Renal cortex interstitium (tissue), 11 donors: ENCODE measurements at regions not wholly inside any gene's neighbourhood (a gene's known extent, or its start where the extent isn't known, plus 50 kb on each side); places are given as distances from the start of the nearest gene placed in this dataset.
A peak's percentile ranks its signal among the peaks of the same experiment; 100 is the strongest.
"Not testable (repeated sequence)": the region's sequence is repeated elsewhere in the genome, so short reads cannot be mapped to it uniquely, and the experiment has no call there.

Experiments used
- DNase-seq, 11 donors: peaks; one replicate each; pipeline ENCODE4 v3.0.0-alpha.2; 2013; ENCODE audit warnings: low read depth in 9 of 11, low spot score in 4 of 11; ENCODE audit errors: extremely low read depth in 1 of 11

DNA sequence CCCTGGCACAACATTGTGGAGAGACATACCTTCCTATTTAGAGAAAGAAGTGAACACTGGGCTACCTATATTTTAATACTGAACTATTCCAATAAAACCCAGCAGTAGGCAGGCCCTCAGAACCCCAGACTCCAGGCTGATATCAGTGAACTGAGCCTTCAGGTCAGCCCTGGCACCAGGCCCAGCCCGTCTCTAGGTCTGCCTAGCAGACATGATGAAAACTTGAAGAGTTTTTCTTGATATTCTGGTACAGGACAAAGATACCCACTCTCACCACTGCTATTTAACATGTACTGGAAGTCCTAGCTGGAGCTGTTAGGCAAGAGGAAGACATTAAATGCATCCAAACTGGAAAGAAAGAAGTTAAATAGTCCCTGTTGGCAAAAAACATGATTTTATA, 396.6 kb upstream of the SPRY2 start:
- no peak for DNase-seq

DNA sequence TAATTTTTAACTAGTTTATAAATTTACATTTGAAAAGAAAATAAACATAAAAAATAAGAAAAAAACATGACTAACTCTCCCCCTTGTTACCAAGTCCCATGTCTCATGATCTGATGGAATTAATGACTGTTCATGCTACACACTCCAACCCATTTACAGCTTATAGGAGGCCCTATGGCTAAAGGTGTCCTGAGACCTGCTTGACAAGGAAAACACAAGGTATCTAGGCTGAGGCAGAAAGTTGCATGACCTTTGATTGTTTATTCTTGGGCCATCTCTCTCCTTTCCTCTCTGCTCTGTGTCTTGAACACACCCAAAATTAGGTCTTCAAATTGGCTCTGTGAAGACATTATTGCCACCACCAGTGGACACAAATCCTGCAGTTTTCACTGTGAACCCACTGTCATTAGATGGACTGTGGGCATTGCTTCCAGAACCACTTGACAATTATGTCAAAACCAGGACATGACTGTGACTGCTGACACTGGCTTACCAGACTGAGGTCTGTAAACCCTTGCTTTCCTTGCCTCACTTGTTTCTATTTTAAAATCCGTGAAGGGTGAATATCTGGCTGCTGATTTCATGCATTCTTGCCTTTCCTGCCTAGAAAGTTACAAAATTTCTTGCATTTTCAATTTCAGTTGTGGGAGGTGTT, 386.5 kb upstream of the SPRY2 start:
- DNase-seq = no peak

DNA sequence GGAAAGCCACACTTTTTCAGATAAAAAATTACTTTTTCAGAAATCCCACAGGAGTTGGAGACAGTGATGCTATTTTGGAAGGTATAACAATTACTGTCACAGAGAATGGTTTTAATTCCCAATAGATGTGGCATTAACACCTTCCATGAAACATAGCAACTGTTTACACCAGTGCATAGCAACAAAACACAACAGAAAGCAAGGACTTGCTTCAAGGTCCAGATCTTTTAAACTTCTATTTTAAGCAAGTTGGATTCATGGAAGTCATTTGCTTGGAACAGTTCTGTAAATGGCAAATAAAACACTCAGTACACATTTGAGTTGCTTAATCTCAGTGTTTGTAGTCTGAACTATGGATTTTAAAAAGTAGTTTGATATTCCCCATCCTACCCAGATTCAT, 385.9 kb upstream of the SPRY2 start:
- DNase-seq = no peak

DNA sequence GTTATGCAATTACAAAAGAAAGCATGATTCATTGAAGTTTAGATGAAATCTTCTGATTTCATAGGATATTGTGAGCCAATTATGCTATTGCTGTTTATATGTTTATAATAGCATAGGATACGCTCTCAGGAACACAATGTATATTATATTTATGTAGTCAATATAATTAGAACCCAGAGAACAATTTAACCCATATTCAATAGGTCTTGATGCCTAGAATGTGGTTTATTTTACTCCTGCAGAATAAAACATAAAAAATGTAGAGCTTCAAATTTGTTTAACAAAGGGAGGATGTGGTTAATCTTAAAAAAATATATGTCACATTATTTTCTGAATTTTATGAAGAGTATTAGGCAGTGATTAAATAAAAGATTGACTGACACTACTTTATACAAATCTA, 380.8 kb upstream of the SPRY2 start:
- DNase-seq = no peak

DNA sequence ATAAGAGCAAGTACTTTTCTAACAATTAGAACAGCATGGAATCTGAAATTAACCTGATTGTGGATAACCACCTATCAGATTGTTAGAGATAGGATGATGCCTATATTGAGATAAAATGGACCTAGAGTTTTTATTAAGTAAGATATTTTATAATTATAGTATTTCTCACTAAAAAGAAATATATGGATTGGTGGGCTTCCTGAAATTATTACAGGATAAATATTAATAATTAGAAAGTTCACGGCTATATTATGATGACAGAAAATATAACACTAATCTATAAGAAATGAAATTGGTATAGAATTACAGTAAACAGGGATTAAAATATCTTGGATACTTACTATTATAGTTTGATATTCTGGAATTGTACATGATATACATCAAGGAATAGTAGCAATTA, 378.0 kb upstream of the SPRY2 start:
- no peak for DNase-seq

DNA sequence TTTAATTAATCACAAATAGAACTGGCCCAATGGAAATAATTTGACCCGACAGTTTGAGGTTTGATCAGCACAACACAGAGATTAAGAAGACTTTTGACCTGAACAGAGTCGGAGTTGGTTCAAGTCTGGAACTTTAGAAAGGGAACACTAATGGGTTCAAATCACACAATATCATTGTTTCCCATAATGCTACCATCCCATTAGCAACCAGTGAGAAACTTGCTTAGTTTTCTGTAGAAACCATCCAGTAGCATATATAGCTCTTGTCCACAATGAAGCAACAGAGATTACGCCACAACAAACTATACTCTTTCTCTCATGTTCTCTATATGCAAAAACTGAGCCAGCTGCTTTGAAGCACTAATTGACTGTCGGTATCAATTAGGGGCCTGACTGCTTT, 376.9 kb upstream of the SPRY2 start:
- no peak for DNase-seq

DNA sequence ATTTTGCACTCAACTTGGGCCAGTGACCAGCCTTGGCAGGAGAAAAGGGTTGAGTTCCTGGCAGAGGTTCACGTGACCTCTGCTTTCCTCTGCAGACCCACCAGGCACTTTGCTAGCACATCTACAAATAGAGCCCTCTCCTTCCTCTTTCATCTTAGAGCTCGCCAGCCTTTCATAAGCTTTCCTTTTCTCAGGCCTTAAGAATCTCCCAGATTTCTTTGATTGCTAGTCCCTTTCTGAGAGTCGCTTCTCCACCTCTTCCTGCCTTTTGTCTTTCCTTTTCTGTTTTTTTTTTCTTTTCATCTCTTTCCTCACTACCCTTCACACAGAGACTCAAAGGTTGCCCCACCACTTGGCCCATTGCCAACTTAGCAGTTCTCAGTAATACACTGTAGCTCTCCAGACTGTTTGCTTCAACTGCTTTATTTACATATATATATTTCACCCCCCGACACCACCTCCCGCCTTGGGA, 375.7 kb upstream of the SPRY2 start:
- peak in 8 of 11 donors; percentile 1 to 54 (median 15) for DNase-seq

DNA sequence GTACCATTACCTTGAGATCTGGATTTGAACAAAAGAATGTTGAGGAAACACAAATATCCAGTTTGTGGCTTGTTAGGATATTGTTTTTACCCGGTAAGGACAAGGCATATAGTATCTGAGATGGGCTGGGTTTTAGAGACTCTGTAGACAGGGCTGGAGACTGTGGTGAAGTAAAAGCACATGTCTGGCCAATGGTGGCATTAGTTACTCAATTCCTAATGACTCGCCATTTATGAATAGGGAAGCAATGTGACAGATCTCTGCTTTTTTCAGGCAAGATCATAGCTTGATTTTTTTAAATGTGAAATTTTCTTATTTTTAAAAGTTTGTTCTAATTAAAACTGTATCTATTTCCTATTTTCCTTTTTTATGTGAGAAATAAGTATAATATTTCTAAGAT, 371.1 kb upstream of the SPRY2 start:
- no peak for DNase-seq

DNA sequence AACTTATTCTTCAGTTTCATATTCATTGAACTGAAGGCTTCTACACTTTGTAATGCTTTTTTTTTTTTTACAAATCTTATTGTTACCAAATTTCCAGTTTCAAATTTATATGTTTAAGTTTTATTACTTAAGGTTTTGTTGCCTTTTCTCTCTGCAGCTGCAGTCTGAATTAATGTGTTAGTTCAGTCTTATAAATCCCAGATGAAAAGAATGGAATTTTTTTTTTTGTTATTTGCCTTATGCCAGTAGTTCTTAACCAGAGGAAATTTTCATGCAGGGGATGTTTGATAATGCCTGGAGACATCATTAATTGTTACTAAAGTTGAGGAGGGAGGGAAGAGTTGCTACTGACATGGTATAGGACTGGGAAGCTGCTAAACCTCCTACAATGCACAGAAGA, 367.9 kb upstream of the SPRY2 start:
- DNase-seq = no peak

DNA sequence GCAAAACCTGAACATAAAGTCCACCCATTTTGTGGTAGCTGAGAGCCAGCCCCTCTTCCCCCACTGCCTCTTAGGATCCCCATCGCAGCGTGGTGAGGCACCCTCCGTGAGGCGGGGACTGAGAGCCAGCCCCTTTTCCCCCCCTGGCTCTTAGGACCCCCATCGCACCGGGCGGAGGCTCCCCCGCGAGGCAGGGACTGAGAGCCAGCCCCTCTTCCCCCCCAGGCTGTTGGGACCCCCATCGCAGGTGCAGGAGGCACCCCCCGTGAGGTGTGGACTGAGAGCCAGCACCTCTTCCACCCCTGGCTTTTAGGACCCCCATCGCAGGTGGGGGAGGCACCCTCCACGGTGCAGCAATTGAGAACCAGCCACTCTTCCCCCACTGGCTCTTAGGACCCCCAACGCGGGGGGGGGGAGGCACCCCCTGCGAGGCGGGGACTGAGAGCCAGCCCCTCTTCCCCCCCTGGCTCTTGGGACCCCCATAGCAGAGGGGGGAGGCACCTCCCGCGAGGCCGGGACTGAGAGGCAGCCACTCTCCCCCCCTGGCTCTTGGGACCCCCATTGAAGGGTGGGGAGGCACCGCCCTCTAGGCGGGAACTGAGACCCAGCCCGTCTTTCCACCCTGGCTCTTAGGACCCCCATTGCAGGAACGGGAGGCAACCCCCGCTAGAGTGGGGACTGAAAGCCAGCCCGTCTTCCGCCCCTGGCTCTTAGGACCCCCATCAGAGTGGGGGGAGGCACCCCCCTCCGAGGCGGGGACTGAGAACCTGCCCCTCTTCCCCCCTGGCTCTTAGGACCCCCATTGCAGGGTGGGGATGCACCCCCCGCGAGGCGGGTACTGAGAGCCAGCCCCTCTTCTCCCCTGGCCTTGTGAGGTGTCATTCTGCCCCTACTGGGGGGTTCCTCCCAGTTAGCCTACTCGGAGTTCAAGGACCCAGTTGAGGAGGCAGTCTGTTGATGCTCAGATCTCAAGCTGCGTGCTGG, 366.4 kb upstream of the SPRY2 start:
- no peak for DNase-seq

DNA sequence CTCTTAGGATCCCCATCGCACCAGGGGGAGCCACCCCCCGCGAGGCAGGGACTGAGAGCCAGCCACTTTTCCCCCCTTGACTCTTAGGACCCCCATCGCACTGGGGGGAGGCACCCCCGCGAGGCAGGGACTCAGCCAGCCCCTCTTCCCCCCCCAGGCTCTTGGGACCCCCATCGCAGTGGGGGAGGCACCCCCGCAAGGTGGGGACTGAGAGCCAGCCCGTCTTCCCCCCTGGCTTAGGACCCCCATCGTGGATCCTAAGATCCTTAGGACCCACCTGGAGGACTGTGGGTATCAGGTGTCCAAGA, 365.2 kb upstream of the SPRY2 start:
- DNase-seq = no peak

DNA sequence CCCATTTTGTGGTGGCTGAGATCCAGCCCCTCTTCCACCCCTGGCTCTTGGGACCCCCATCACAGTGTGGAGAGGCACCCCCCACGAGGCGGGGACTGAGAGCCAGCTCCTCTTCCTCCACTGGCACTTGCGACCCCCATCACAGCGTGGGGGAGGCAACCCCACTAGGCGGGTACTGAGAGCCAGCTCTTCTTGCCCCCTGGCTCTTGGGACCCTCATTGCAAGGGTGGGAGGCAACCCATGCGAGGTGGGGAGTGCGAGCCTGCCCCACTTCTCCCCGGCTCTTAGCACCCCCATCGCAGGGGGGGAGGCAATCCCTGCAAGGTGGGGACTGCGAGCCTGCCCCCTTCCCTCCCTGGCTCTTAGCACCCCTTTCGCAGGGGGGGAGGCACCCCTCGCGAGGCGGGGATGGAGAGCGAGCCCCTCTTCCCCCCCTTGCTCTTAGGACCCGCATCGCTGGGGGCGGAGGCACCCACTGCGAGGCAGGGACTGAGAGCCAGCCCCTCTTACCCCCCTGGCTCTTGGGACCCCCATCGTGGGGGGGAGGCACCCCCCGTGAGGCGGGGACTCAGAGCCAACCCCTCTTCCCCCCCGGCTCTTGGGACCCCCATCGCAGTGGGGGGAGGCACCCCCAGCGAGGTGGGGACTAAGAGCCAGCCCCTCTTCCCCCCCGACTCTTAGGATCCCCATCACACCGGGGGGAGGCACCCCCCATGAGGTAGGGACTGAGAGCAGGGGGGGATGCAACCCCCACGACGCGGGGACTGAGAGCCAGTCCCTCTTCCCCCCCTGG, 364.6 kb upstream of the SPRY2 start:
- no peak for DNase-seq

DNA sequence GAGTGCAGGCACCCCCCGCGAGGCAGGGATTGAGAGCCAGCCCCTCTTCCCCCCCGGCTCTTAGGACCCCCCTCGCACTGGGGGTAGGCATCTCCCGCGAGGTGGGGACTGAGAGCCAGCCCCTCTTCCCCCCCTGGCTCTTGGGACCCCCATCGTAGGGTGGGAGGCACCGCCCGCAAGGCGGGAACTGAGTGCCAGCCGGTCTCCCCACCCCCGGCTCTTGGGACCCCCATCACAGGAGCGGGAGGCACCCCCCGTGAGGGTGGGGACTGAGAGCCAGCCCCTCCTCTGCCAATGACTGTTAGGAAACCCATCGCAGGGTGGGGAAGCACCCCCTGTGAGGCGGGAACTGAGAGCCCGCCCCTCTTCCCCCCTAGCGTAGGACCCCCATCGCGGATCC, 363.4 kb upstream of the SPRY2 start:
- no peak for DNase-seq

DNA sequence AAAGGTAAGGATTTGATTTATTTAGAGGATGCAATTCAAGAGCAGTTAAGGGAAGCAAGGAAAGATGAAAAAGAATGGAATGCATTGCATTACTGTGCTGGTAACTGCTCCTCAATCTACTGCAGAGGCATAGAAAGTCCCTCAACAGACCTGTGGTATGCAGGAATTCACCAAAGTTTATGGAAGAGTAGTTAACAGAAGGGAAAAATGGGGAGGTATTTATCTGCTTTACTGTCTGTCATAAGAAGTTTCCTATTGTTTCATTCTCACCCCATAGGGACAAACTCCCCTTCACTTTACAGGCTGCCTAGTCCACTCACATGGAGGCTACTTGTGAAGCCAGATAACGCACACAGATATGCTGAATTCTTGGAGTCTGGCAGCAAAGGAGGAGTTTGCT, 354.9 kb upstream of the SPRY2 start:
- no peak for DNase-seq

DNA sequence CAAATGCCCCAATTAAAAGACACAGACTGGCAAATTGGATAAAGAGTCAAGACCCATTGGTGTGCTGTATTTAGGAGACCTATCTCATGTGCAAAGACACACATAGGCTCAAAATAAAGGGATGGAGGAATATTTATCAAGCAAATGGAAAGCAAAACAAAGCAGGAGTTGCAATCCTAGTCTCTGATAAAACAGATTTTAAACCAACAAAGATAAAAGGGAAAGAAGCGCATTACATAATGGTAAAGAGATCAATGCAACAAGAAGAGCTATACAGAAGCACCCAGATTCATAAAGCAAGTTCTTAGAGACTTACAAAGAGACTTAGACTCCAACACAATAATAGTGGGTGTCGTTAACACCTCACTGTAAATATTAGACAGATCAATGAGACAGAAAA, 350.9 kb upstream of the SPRY2 start:
- not testable (repeated sequence) for DNase-seq

DNA sequence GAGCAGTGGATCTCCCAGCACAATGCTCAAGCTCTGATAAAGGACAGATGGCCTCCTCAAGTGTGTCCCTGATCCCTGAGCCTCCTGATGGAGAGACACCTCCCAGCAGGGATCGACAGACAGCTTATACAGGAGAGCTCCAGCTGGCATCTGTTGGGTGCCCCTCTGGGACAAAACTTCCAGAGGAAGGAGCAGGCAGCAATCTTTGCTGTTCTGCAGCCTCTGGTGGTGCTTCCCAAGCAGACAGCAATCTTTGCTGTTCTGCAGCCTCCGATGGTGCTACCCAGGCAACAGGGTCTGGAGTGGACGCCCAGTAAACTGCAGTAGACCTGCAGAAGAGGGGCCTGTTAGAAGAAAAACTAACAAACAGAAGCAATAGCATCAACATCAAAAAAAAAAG, 349.3 kb upstream of the SPRY2 start:
- no peak for DNase-seq

DNA sequence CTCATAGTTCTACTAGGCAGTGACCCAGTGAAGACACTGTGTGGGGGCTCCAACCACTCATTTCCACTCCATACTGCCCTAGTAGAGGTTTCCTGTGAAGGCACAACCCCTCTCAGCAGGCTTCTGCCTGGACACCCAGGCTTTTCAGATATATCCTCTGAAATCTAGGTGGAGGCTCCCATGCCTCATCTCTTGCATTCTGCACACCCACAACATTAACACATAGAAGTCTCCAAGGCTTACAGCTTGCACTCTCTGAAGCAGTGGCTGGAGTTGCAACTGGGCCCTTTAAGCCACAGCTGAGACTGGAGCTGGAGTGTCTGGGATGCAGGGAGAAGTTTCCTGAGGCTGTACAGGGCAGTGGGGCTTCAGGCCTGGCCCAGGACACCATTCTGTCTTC, 347.7 kb upstream of the SPRY2 start:
- DNase-seq = no peak

DNA sequence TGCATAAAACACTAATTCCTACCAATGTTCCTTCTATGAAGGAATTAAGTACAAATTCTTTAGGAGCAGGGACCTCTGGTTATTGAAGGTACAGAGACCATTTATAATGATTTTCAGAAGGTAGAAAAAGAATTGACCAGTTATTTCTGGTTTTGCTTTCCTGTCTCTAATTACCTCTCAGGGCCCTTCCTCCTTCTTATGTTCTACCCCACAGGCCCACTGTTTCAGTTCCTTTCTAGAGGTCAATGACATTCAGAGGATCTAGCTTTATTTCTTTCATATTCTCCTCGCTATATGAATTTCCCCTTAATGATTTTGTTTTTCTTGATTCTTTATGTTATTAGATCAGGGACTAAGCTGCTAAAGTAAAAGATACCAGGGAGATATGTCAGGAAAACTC, 345.0 kb upstream of the SPRY2 start:
- DNase-seq = no peak

DNA sequence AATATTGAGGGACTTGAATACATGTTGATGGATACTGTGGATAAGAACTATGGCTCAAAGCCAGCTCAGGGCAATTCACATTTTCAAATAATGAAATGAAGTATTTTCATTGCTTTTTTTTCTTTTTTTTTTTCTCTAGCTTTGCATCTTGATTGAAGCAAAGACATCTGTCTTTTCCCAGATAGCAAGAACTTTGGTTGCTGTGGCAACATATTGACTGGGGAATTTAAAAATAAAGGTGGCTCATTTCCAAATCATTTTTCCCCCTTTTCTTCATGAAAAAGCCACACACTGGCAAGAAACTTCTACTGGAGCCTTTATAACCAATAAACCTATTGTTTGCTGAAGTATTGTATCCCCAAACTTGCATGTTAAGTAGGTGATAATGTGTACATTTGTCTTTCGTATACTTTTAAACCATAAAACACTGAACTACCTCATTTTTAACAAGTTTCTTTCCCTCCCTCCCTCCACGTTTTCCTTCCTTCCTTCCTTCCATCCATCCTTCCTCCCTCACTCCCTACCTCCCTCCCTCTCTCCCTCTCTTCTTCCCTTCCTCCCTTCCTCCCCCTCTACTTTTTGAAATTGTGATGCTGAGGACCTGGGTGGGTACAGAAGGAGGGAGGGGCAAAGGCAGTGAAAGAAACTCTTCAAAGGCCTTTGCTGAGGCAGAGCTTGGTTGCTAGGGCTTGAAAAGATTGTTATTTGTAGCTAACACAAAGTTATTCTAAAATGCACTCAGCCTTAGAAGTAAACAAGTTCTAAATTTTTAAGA, 343.5 kb upstream of the SPRY2 start:
- peak in 1 of 11 donors; percentile 1 for DNase-seq
